HG03045 (cell line): ENCODE measurements at regions not wholly inside any gene's neighbourhood (a gene's known extent, or its start where the extent isn't known, plus 50 kb on each side); places are given as distances from the start of the nearest gene placed in this dataset.
"Not testable (repeated sequence)": the region's sequence is repeated elsewhere in the genome, so short reads cannot be mapped to it uniquely, and the experiment has no call there.

Experiments
- ATAC-seq: cut with Tn5 transposase; IDR thresholded peaks from one replicate; pipeline ENCODE4 v1.9.1; 2021; ENCODE audit warnings: mild to moderate bottlenecking, moderate library complexity; ENCODE audit not compliant: unreplicated experiment

- no peak for ATAC-seq
These were observed 241.5 kb downstream of the SATB2 start for GRCh38 chr2:199216253-199216652.

- ATAC-seq, result no peak
These were observed 250.7 kb downstream of the SATB2 start for GRCh38 chr2:199207011-199207410.

GRCh38 chr2:199206536-199206935 is 251.2 kb downstream of the SATB2 start:
- no peak for ATAC-seq

GRCh38 chr2:199202964-199203363 is 254.8 kb downstream of the SATB2 start:
- no peak for ATAC-seq

- no peak for ATAC-seq
These were observed 256.2 kb downstream of the SATB2 start for GRCh38 chr2:199201539-199201938.

- ATAC-seq, result no peak
These were observed 257.9 kb downstream of the SATB2 start for GRCh38 chr2:199199797-199200196.

- no peak for ATAC-seq
These were observed 260.3 kb downstream of the SATB2 start for GRCh38 chr2:199197448-199197847.

- no peak for ATAC-seq
These were observed 261.1 kb downstream of the SATB2 start for GRCh38 chr2:199196686-199197085.

GRCh38 chr2:199195927-199196502 is 261.7 kb downstream of the SATB2 start:
- no peak for ATAC-seq

- ATAC-seq, result no peak
These were observed 266.3 kb downstream of the SATB2 start for GRCh38 chr2:199191461-199191860.

- ATAC-seq, result no peak
These were observed 268.5 kb downstream of the SATB2 start for GRCh38 chr2:199189229-199189628.

- ATAC-seq, result no peak
These were observed 271.4 kb downstream of the SATB2 start for GRCh38 chr2:199186301-199186751.

GRCh38 chr2:199185174-199185573 is 272.6 kb downstream of the SATB2 start:
- ATAC-seq, result not testable (repeated sequence)

- no peak for ATAC-seq
These were observed 293.9 kb downstream of the SATB2 start for GRCh38 chr2:199163613-199164458.

GRCh38 chr2:199160677-199161465 is 296.9 kb downstream of the SATB2 start:
- ATAC-seq, result no peak

GRCh38 chr2:199160081-199160480 is 297.7 kb downstream of the SATB2 start:
- no peak for ATAC-seq

GRCh38 chr2:199148076-199148845 is 309.5 kb downstream of the SATB2 start:
- no peak for ATAC-seq

- no peak for ATAC-seq
These were observed 310.5 kb downstream of the SATB2 start for GRCh38 chr2:199147216-199147615.

GRCh38 chr2:199144546-199144945 is 313.2 kb downstream of the SATB2 start:
- no peak for ATAC-seq

GRCh38 chr2:199144036-199144435 is 313.7 kb downstream of the SATB2 start:
- no peak for ATAC-seq

GRCh38 chr2:199136681-199137080 is 321.1 kb downstream of the SATB2 start:
- no peak for ATAC-seq
